ENCODE measurements at regions not wholly inside any gene's neighbourhood (a gene's known extent, or its start where the extent isn't known, plus 50 kb on each side); places are given as distances from the start of the nearest gene placed in this dataset.

DNA sequence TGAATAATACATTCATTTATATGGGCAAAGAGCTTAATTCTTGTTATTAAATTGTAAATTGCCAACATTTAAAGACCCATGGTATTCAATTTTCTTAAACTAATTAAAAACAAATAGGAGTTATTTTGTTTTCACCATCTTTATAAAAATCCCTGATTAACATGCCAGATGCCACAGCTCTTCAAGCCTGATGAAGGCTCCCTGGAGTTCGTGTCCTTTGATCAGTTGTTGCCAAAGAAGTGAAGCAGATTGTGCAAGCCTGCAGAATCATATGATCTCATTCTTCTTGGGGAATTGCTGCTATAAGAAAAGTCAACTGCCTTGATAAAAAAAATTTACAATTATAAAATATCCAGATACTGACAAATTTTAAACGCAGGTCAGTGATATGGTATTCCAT lies 288.3 kb upstream of the PPFIA2 start:
- ATAC-seq = no peak
- no peak for DNase-seq (ENCODE audit: low spot score)

DNA sequence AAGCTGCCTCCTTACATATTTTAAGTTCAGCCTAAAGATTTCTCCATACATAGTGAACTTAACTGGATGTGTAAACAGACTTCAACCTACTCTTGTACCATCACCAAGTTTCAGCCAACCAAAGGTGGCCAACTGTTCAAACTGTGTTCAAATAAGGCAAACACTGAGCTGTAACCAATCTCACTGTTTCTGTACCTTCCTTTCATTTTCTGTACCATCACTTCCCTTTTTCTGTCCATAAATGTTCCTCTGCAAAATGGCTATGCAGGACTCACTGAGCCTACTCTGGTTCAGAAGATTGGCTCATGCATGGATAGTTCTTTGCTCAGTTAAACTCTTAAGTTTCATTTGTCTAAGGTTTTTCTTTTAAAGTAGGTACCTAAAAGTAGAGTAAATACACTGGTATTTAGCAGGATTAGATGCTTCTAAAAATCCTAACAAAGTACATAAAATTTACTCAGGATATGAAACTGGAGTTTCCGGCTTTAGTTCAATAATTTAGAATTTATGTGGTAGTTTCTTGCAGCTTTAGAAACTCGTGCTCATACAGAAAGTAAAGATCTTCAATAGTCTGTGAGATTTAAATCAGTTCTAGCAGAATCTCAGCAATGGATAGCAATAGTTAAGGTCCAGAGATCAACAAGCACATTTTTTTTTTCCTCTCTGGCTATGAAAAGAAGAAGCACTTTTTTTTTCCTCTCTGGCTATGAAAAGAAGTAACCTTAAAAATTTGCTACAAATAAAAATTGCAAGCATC lies 282.0 kb upstream of the PPFIA2 start:
- DNase-seq (ENCODE audit: low spot score) = no peak
- ATAC-seq = no peak

DNA sequence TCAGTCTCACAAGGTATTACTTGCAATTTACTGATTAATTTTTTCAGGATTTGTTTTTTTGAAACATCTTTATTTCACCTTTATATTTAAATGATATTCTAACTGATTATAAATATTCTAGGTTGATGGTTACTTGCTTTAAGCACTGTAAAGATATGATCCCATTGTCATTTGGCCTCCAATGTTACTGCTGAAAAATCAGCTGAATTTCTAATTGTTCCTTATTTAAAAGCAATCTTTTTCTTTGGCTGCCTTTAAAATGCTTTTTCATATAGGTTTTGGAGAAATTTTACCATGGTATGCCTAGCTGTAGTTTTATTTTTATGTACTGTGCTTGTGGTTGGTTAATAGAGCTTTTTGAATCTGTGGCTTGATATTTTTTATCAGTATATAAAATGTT lies 275.6 kb upstream of the PPFIA2 start:
- DNase-seq (ENCODE audit: low spot score) = no peak
- no peak for ATAC-seq

DNA sequence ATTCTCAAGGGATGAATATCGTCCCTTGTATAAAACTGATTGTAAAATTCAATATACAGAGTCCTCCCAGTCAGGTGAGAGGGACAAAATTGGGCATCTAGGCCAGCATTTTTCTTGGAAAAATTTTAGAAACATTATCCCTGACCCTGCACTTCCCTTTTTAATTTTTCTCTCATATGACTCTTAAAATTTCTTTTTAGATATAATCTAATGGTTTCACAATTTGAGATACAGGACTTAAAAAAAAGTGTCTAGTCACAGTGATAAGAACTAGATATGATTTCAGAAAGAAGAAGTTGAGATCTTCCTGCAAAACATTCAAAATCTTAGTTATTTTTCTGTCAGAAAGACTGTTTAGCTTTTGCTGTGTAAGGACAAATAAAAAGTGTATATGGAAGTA lies 270.8 kb upstream of the PPFIA2 start:
- ATAC-seq (no peak), DNase-seq (ENCODE audit: low spot score) (no peak)

DNA sequence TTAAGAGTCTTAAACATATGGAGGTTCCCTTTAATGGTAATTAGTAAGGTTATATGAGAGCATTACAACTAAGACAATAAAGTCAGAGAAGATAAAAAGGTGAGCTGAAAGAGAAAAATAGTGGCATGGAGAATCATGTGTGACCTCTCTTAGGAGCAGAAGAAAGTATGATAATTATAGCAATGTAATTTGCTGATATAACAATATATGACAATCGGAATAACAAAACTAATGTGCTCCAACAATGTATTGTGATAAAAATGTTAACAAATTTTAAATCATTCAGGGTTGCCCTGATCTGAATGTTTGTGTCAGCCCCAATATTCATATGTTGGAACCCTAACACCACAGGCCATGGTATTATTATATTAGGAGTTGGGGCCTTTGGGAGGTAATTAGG lies 269.6 kb upstream of the PPFIA2 start:
- DNase-seq (ENCODE audit: low spot score) (no peak), ATAC-seq (no peak)

DNA sequence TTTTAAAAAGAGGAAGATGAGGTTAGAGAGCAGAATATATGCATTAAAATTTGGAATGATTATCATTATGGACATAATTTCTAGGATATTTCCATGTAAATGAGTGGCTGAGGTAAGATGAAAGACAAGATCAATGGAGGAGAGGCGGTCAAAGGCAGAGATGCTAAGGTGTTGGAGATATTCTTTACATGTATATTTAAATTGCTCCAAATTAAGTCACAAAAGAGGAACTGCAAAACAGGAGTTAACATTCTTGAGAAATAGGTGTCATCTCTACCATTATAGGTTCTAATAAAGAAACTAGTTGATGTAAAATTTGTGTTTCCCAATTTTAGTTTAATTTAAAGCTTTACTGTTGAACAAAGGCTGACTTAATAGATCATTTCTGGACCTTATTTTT lies 268.5 kb upstream of the PPFIA2 start:
- no peak for ATAC-seq

DNA sequence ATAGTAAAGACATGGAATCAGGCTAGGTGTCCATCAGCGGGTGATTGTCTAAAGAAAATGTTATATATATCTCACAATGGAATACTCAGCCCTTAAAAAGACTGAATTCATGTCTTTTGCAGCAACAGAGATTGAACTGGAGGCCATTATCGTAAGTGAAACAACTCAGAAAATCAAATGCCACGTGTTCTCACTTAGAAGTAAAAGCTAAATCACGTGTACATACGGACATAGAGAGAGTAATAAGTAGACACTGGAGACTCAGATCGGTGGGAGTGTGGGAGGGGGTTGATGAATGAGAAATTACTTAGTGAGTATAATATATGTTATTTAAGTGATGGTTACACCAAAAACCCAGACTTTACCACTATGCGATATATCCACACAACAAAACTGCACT lies 266.3 kb upstream of the PPFIA2 start:
- no peak for ATAC-seq
- no peak for DNase-seq (ENCODE audit: low spot score)

More for the DNA sequence above, 268.5 kb upstream of the PPFIA2 start:
- no peak for DNase-seq (ENCODE audit: low spot score)

DNA sequence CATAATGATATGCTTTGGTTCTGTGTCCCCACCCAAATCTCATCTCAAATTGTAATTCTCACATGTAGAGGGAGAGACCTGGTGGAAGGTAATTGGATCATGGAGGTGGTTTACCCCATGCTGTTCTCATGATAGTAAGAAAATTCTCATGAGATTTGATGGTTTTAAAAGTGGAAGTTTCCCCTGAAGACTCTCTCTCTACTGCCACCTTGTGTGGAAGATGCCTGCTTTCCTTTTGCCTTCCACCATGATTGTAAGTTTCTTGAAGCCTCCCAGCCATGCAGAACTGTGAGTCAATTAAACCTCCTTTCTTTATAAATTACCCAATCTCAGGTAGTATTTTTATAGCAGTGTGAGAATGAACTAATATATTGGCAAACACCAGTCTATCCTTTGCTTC lies 260.4 kb upstream of the PPFIA2 start:
- ATAC-seq = no peak
- no peak for DNase-seq (ENCODE audit: low spot score)

DNA sequence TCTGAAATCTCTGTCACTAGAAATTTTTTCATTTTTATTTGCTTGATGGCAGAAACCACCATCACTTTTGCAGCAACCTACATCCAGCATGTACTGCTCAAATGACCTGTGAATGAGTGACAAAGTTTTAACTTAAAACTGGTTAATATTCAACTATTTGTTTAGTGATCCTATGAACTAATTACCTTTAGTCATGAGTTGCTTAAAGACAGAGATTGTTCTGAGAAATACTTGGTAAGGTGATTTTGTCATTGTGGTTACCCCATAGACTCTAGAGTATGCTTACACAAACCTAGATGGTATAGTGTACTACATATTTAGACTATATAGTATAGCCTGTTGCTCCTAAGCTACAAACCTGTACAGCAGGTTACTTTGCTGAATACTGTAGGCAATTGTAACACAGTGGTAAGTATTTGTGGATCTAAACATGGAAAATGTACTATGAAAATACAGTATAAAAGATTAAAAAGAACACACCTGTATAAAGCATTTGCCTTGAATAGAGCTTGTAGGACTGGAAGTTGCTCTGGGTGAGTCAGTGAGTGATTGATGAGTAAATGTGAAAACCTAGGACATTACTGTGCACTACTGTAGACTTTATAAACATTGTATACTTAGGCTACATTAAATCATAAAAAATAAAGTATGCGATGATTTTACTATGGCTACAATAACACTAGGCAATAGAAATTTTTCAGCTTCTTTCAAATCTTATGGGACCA lies 256.6 kb upstream of the PPFIA2 start:
- DNase-seq (ENCODE audit: low spot score) = no peak
- no peak for ATAC-seq

DNA sequence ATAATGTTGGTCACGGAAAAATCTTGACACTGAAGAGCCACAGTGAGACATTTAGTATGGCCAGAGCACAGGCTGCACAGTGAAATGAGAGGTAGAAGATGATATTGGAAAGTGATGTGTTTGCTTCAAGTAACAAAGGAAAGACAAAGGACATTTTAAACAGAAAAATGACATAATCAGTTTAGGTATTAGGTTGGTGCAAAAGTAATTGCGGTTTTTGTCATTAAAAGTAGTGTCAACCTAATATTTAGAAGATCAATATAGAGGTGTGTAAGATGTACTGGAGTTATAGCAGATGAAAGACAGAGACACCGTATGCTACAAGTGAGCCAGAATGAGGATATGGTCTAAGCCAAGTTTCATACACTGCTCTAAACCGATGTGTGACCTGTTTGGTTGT lies 253.0 kb upstream of the PPFIA2 start:
- DNase-seq (ENCODE audit: low spot score) = no peak

DNA sequence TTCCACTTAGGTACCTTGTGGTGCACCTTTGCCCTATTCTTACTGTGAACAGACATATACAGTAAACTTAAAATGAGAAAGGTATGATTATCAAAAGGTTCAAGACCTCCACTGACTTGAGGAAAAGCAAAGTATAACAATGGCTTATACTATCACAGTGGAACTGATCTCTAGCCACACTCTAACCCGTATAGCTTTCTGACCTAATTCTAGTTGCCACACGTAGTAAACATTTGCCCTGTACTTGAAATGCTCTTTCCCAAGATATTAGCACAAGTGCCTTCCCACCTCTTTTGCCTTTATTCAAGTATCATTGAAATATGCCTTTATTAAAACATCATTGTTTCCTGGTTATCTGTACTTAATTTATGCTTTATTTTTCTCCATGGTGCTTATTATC lies 250.4 kb upstream of the PPFIA2 start:
- no peak for DNase-seq (ENCODE audit: low spot score)
- ATAC-seq = no peak

More for the DNA sequence above, 253.0 kb upstream of the PPFIA2 start:
- no peak for ATAC-seq

DNA sequence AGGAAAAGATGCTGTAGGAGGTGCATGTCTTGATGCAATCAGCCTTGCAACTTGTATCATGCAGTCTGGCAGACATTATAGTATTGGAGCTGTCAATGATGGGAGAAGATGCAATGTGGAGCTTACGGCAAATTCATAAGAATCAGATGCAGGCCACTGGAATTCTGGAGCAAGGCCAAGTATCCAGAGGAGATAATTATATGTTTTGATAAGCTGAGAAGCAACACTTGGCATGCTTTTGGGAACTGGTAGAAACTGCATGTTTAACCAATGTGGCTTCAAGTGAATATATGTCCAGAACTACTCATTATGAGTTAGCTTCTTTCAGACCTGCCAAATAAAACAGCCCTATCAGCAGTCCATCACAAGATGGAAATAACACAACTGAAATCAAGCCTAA lies 249.1 kb upstream of the PPFIA2 start:
- no peak for DNase-seq (ENCODE audit: low spot score)

DNA sequence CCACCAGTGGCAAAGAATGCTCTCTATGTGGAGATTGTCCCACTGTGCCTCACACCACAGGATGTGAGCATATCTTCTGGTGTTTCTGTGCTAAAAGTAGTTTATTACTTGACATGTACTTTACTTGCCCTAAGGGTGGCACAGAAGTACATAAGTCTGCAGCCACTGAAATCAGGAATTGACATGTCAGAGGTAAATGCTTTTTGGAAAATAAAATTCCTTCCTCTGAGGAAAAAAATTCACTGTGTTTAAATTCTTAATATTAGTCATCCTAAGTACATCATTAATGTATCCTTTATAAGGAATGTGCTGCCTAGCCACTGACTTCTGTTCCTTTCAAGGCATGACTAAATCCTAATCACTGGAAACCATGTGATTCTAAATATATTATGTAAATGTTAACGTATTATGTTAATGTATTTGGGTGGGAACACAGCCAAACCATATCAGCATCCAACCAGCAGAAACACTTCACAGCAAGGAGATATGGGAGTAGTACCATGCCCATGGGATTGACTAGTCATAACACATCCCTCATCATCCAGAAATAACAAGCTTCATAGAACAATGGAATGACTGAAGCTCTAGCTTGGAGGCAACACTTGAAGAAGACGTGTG lies 239.7 kb upstream of the PPFIA2 start:
- ATAC-seq (no peak), DNase-seq (ENCODE audit: low spot score) (no peak)

More for the DNA sequence above, 249.1 kb upstream of the PPFIA2 start:
- no peak for ATAC-seq

DNA sequence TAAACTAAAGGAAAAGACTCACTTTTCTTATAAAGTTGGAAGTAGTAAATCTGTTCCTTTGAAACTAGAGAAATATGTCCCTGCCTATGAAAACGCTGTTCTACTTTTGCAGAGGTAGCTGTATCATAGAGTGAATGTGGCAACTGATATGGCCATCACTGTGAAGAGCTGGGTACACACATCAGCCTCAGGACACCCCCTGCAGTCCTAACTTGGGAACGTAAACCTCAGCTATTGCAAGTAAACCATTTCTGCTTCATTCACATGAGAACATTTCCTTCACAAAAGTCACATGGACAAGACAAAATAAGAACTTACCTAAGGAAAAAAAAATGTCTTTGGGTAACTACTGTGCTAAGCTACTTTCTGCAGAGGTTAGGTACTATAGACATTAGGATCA lies 233.3 kb upstream of the PPFIA2 start:
- no peak for DNase-seq (ENCODE audit: low spot score)
- no peak for ATAC-seq

DNA sequence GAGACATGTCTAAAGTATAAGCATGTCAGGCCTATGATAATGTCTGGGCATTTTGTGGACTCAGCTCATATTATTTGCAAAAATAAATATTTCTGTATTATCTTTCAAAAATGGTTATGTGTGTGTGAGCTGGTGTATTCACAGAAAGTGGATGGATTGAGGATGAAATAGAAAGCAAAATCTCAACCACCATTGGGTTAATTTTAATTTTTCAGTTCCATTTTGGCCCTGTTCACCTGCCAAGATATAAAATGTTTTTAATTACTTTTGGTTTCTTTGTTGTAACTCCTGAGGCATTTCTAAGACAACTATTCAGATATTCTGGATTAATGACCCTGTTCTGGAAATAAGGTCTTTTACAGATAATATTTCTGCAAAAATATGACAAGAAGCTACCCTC lies 232.7 kb upstream of the PPFIA2 start:
- ATAC-seq = no peak
- DNase-seq (ENCODE audit: low spot score) = no peak

DNA sequence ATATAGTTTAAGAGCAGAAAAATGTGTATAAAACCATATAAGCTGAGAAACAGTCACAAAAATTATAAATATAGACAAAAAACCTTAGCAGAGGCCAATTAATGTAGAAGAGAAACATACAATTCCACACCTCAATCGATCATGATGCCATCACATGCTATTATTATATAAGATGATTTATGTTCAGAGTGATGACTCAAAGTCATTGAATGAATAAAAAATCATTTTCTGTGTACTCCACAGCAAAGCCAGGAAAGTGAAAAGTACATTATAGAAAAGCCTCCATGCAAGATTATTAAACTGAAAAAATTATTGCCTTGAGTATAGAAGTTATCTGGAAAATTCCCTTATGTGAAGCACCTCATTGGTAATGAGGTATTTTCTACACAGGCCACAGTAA lies 229.2 kb upstream of the PPFIA2 start:
- ATAC-seq (no peak), DNase-seq (ENCODE audit: low spot score) (no peak)

DNA sequence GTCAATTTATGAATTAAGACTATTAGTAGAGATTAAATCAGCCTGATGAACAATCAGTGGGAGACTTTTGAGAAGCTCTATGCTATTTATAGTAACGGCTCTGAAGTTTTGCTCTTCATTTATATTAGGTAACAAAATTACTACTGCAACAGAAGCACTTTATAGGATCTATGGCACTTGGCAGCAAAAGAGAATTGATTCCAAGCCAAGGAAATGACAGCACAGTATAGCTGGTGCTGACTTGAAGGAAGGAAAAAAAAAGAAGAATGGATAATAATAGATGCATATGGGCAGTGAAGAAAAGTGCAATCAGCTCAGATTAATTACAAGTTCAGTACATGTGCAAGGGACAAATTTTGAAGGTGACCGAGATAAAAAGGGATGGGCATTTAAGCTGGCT lies 228.2 kb upstream of the PPFIA2 start:
- ATAC-seq = no peak
- DNase-seq (ENCODE audit: low spot score) = no peak

DNA sequence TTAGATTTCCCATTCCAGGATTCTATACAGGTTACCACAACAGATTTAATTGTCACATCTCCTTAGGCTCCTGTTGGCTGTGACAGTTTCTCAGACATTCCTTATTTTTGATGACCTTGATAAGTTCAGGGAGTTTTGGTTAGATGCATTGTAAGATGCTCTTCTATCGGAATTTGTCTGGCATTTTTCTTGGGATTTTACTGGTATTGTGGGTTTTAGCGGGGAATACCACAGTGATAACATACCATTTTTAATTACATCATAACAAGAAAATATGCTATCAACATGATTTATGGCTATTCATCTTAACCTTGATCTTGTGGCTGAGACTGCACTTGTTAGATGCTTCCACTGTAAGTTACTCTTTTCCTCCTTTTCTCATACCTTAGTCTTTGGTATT lies 217.5 kb upstream of the PPFIA2 start:
- DNase-seq (ENCODE audit: low spot score) (no peak), ATAC-seq (no peak)

DNA sequence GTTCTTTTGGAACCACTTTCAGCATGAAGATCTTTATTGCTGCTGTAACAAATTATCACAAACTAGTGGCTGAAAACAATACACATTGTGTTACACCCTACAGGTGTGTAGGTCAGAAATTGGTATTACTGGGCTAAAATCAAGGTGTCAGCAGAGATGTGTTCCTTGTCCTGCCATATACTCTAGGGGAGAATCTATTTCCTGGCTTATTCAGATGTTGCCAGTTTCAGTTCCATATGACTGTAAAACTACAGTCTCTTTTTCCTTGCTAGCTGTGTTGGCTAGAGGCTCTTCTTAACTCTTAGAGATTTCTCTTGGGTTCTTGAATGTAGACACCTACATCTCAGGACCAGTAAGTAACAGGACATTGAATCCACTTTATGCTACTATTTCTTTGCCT lies 215.6 kb upstream of the PPFIA2 start:
- DNase-seq (ENCODE audit: low spot score) (no peak), ATAC-seq (no peak)

DNA sequence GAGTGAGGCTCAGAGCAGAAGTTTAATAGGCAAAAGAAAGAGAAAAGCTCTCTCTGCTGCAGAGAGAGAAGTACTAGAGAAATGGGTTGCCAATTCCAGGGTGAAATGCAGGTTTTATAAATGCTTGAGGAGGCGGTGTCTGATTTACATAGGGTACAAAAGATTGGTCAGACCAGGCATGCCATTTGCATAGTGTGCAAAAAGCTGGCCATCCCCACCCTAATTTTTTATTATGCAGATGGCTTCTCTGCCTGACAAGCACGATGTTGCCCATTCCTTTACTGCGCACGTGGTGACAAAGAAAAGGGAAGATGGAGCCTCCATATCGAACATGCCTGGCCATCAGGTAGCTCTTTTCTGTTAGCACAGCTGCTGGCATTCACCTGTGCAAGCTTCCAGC lies 209.3 kb upstream of the PPFIA2 start:
- no peak for ATAC-seq
- DNase-seq (ENCODE audit: low spot score) = no peak

DNA sequence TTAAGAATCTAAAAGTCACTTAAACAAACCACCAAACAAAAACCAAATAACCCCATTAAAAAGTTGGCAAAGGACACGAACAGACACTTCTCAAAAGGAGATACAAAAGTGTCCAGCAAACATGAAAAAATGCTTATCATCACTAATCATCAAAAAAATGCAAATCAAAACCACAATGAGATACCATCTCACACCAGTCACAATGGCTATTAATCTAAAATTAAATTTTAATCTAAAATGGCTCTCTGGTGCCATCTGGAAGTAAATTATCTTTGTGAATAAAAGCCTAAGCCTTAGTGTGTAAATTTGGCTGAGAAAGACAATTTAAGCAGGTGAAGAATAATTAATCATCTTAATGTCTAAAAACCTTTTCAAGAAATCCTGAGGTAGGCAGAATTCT lies 204.5 kb upstream of the PPFIA2 start:
- ATAC-seq = no peak
- DNase-seq (ENCODE audit: low spot score) = no peak

DNA sequence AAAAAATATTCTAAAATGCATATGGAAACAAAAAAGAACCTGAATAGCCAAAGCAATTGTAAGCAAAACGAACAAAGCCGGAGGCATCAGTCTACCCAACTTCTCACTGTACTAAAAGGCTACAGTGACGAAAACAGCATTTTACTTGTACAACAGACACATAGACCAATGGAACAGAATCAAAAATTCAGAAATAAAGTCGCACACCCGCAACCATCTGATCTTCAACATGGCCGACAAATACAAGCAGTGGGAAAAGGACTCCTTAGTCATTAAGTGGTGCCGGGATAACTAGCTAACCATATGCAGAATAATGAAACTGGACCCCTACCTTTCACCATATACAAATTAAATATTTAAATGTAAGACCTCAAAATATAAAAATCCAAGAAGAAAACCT lies 203.9 kb upstream of the PPFIA2 start:
- ATAC-seq = no peak

More for the DNA sequence above, 203.9 kb upstream of the PPFIA2 start:
- no peak for DNase-seq (ENCODE audit: low spot score)

Measured in left lobe of liver (tissue), 2 donors.